ENCODE measurements at regions not wholly inside any gene's neighbourhood (a gene's known extent, or its start where the extent isn't known, plus 50 kb on each side); places are given as distances from the start of the nearest gene placed in this dataset.

DNA sequence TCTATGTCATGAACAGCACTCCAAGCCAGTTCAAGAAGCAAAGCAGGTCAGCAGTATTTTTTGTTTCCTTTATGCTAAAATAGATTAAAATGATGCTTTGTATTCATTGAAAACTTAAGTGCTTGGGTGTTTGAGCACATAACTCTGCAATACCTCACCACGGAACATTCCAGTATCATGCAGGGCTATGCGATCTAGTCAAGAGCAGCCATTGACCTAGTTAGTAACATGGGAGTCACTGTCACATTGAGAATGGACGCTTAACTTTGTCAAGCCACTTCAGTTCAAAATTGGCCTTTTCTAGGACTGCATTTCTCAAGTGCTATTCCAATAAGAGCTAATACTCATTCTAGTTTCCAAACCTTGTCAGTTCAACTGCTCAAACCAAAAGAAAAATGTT, 160.1 kb upstream of the FSTL5 start:
- no peak for DNase-seq (ENCODE audit: low spot score)
- Histone ChIP-seq H3K4me2 (ENCODE audit: low read length) (no peak overlapping the region), H3K4me3 (ENCODE audit: low read depth, low read length, poor library complexity, severe bottlenecking) (no peak overlapping the region), H3K9me2 (ENCODE audit: insufficient read depth, low read length) (no peaks in the 10 kb centered on the region), H2AFZ (ENCODE audit: low read length) (no peak overlapping the region), H3K27ac (ENCODE audit: low read depth, low read length, poor library complexity, severe bottlenecking) (no peak overlapping the region), H3K79me2 (ENCODE audit: insufficient read depth, low read depth, low read length) (no peaks in the 10 kb centered on the region), H4K20me1 (ENCODE audit: insufficient read depth, low read length) (no peaks in the 10 kb centered on the region), H3K36me3 (ENCODE audit: insufficient read depth, low read length) (no peaks in the 10 kb centered on the region), H3K9me3 (ENCODE audit: low read length) (no peaks in the 10 kb centered on the region), H3K4me1 (ENCODE audit: insufficient read depth, low read length, poor library complexity, severe bottlenecking) (no peaks in the 10 kb centered on the region)
- intact Hi-C loops (cut with micrococcal nuclease; ENCODE audit: unreplicated experiment), result no loop called here
- POLR2A ChIA-PET, result no interaction called here
- BruUV-seq (replicated peaks), result no TSS peak
- TF ChIP-seq, protein P1, sequence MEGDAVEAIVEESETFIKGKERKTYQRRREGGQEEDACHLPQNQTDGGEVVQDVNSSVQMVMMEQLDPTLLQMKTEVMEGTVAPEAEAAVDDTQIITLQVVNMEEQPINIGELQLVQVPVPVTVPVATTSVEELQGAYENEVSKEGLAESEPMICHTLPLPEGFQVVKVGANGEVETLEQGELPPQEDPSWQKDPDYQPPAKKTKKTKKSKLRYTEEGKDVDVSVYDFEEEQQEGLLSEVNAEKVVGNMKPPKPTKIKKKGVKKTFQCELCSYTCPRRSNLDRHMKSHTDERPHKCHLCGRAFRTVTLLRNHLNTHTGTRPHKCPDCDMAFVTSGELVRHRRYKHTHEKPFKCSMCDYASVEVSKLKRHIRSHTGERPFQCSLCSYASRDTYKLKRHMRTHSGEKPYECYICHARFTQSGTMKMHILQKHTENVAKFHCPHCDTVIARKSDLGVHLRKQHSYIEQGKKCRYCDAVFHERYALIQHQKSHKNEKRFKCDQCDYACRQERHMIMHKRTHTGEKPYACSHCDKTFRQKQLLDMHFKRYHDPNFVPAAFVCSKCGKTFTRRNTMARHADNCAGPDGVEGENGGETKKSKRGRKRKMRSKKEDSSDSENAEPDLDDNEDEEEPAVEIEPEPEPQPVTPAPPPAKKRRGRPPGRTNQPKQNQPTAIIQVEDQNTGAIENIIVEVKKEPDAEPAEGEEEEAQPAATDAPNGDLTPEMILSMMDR (conservative IDR thresholded peaks at IDR 0.05; ENCODE audit: low read length), result no peak
- TF ChIP-seq EZH2phosphoT487 (IDR thresholded peaks at IDR 0.05; ENCODE audit: borderline replicate concordance, low read depth, low read length), result no peak
- CTCF ChIA-PET (ENCODE audit: unreplicated experiment), result no interaction called here

DNA sequence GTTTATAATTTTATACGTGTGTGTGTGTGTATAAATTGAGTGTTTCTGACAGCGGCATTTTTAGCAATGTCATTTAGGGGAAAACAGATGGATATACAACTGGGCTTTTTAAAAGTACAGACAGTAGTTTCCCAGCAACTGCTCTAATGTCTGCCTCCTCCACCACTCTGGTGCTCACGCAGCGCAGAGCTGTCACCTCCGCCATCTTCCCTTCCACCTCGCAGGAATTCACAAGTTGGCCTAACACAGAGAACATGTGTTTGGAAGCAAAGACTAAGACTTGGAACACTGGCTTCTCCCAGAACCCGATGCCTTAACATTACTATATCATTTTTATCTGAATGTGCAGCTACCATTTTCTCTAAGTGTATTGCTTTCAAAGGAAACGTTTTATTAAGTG, 158.3 kb upstream of the FSTL5 start:
- TF ChIP-seq EZH2phosphoT487 (IDR thresholded peaks at IDR 0.05; ENCODE audit: borderline replicate concordance, low read depth, low read length), result no peak
- TF ChIP-seq, protein P1 (conservative IDR thresholded peaks at IDR 0.05; ENCODE audit: low read length), result no peak
- Histone ChIP-seq H4K20me1 (ENCODE audit: insufficient read depth, low read length) (no peaks in the 10 kb centered on the region), H3K4me3 (ENCODE audit: low read depth, low read length, poor library complexity, severe bottlenecking) (no peak overlapping the region), H3K9me3 (ENCODE audit: low read length) (no peaks in the 10 kb centered on the region), H3K4me2 (ENCODE audit: low read length) (no peak overlapping the region), H3K36me3 (ENCODE audit: insufficient read depth, low read length) (no peaks in the 10 kb centered on the region), H3K4me1 (ENCODE audit: insufficient read depth, low read length, poor library complexity, severe bottlenecking) (no peaks in the 10 kb centered on the region), H3K9me2 (ENCODE audit: insufficient read depth, low read length) (no peaks in the 10 kb centered on the region), H2AFZ (ENCODE audit: low read length) (no peak overlapping the region), H3K27ac (ENCODE audit: low read depth, low read length, poor library complexity, severe bottlenecking) (no peak overlapping the region), H3K79me2 (ENCODE audit: insufficient read depth, low read depth, low read length) (no peaks in the 10 kb centered on the region)
- POLR2A ChIA-PET, result interaction anchor here (0.7 kb wide), 1 partner anchor 157 kb away, joined by 3 read pairs; no protein-coding TSS in a partner anchor
- DNase-seq (ENCODE audit: low spot score), result no peak
- CTCF ChIA-PET (ENCODE audit: unreplicated experiment), result no interaction called here
- intact Hi-C loops (cut with micrococcal nuclease; ENCODE audit: unreplicated experiment), result no loop called here
- BruUV-seq (replicated peaks), result no TSS peak

- ChIA-PET POLR2A (no interaction called here), CTCF (ENCODE audit: unreplicated experiment) (no interaction called here)
- BruUV-seq (replicated peaks), result no TSS peak
- DNase-seq (ENCODE audit: low spot score), result no peak
- Histone ChIP-seq H3K36me3 (ENCODE audit: insufficient read depth, low read length) (no peaks in the 10 kb centered on the region), H4K20me1 (ENCODE audit: insufficient read depth, low read length) (no peaks in the 10 kb centered on the region), H3K79me2 (ENCODE audit: insufficient read depth, low read depth, low read length) (no peaks in the 10 kb centered on the region), H3K9me2 (ENCODE audit: insufficient read depth, low read length) (no peaks in the 10 kb centered on the region), H3K4me2 (ENCODE audit: low read length) (no peak overlapping the region), H2AFZ (ENCODE audit: low read length) (no peak overlapping the region), H3K4me3 (ENCODE audit: low read depth, low read length, poor library complexity, severe bottlenecking) (no peak overlapping the region), H3K27ac (ENCODE audit: low read depth, low read length, poor library complexity, severe bottlenecking) (no peak overlapping the region), H3K4me1 (ENCODE audit: insufficient read depth, low read length, poor library complexity, severe bottlenecking) (no peaks in the 10 kb centered on the region), H3K9me3 (ENCODE audit: low read length) (no peaks in the 10 kb centered on the region)
- intact Hi-C loops (cut with micrococcal nuclease; ENCODE audit: unreplicated experiment), result no loop called here
- no peak for TF ChIP-seq EZH2phosphoT487 (IDR thresholded peaks at IDR 0.05; ENCODE audit: borderline replicate concordance, low read depth, low read length)
- TF ChIP-seq, protein P1 (conservative IDR thresholded peaks at IDR 0.05; ENCODE audit: low read length), result no peak
Observed at GRCh38 chr4:162285753-162286152, 122.0 kb upstream of the FSTL5 start.
